Erythroblast (primary cell): ENCODE measurements at regions not wholly inside any gene's neighbourhood (a gene's known extent, or its start where the extent isn't known, plus 50 kb on each side); places are given as distances from the start of the nearest gene placed in this dataset.

ENCODE experiments used
- GATA1 ChIP-seq: IDR thresholded peaks from 2 replicates; pipeline ENCODE4 v1.6.1; 2011; ENCODE audit warnings: low read depth, mild to moderate bottlenecking, control low read depth, low read length, moderate library complexity
- POLR2A ChIP-seq: IDR thresholded peaks from 2 replicates; pipeline ENCODE4 v1.6.1; 2011; ENCODE audit warnings: mild to moderate bottlenecking, low read length

- TF ChIP-seq POLR2A: no peak
- no peak for TF ChIP-seq GATA1
Observed at GRCh38 chr1:190835658-190836057, 358.0 kb upstream of the BRINP3 start.
